CD4-positive, alpha-beta T cell treated with Interferon gamma for 1 hour (primary cell): ENCODE measurements at regions not wholly inside any gene's neighbourhood (a gene's known extent, or its start where the extent isn't known, plus 50 kb on each side); places are given as distances from the start of the nearest gene placed in this dataset.

Experiments
- DNase-seq: peaks from one replicate; pipeline ENCODE4 v3.0.0-alpha.2; 2020

DNA sequence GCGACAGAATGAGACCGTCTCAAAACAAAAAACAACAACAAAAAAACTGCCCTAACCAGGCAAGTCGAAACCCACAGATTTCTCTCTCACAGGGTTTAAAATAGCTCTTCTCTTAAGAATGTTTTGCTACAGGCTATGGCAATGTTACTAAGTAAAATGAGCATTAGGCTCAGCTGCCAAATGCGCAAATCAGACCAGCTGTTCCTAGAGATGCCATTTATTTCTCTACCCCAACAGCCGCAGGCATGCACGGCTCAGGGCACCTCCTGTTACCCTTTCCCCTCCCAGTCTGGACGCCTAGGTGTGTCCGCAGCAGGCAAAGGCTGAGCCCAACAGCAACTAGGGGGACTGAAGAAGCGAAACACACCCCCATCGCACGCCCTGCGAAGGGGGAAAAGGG, 168.3 kb upstream of the MBL2 start:
- DNase-seq = no peak

DNA sequence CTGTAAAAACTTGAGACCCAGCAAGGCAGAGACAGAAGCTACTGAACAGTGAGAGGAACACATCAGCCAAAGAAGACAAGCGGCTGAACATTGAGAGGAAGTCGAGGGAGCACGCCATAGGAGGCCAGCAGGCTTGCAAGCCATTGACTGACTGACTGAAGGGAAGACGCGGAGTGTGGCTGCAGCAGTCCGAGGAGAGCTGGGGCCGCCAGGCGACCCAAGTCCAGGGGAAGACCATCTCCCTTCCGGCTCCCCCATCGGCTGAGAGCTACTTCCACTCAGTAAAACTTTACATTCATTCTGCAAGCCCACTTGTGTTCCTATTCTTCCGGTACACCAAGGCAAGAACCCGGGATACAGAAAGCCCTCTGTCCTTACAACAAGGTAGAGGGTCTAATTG, 167.3 kb upstream of the MBL2 start:
- no peak for DNase-seq

DNA sequence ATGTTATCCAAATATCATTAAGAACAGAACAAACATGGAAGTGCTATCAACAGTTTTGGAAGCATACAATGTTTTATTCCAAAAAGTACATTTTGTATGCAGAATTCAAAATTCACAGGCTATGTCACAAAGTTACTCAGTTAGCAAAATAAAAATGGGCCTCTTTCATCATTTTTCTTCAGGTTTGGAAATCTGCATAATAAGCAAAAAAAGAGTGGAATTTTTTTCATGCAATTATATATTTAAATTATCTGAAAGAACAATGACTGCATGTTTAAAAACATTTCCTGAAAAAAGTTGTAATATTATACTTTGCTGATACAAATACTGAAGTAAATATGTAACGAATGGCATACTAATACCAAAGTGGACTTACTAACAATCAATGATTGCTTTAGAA, 161.2 kb upstream of the MBL2 start:
- DNase-seq = no peak

DNA sequence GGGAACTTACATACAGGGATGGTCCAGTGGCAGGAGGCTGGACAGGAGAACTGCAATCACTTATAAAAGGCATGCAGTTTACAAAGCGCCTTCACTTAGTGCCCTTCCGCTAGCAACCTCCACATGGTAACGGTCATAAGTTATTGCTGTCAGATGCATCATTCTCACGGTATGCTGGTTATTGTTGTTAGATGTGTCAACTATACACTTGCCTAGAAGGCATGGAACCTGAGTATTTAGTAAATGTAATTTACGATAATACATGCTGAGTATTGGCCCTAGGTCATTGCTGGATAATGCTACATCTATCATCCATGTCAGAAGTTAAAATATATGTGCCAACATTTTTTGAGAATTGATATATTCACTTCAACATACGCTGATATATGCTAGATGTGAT, 155.1 kb upstream of the MBL2 start:
- DNase-seq = no peak

DNA sequence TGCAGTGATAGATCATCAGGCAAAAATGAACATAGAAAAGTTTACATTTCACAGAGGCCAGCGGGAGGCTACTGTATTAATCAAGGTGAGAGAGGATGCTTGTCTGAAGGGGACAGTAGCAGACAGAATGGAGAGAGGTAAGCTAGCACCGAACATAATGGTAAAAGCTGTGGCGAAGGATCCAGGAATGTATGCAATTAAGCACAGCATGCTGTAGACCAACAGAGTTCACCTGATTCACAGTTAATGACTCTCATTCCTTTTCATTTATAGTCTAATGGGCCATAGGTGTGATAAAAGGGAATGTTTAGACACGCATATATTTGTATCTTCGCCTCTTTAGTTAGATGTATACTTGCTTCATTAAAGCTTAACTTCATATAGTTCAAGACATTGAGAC, 150.9 kb upstream of the MBL2 start:
- no peak for DNase-seq

DNA sequence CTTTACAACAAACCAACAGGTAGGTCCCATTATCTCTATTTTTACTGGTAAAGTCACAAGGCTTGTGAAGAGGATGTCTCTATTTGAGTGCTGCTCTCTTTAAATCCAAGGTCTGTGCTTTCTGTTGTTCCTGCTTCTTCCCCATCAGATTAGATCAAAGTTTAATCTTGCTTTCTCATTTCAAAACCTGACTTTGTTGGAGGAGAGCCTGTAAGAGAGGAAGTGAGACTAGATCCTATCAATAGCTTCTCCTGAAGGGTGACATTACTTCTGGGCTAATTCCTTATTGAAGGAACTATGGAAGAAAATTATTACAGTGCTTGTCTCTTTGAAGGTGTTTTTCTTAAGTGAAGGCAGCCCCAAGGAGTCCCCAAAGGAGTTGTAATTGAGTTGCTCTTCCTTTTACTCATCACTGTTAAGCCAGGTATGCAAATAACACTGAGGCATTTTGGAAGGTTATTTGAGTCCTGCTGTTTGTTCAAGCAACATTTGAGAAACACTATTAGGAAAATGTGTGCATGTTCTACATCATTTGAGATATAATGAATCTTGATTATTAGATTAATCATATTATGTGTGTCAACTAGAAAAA, 146.2 kb upstream of the MBL2 start:
- DNase-seq = no peak

DNA sequence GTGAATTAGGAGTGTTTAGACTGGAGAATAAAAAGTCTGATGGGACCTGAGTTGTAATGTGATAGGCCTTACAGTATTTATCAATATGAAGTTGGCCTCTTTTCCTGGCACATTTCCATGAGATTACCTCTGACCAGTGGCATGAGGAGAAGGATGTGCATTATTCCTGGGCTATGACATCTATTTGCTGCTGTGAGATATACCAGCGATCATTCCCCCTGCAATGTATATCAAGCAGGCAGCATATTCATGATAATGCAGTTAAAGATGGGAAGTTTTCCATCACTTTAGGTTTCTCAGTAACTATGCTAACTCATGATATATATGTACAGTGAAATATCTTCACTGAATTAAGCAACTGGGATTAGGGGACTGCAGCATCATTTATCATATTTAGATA, 142.8 kb upstream of the MBL2 start:
- DNase-seq = no peak

DNA sequence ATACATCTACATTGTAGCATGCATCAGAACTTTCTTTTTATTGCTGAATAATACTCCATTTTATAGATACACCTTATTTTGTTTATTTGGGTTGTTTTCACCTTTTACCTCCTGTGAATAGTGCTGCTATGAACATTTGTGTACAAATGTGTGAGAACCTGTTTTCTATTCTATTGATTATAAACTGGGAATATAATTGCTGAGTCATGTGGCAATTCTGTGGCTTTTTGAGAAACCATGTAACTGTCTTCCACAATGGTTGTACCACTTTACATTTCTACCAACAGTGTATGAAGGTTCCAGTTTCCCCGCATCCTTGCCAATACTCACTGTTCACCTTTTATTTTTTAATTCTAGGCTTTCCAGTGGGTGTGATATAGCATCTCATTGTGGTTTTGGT, 138.6 kb upstream of the MBL2 start:
- no peak for DNase-seq

DNA sequence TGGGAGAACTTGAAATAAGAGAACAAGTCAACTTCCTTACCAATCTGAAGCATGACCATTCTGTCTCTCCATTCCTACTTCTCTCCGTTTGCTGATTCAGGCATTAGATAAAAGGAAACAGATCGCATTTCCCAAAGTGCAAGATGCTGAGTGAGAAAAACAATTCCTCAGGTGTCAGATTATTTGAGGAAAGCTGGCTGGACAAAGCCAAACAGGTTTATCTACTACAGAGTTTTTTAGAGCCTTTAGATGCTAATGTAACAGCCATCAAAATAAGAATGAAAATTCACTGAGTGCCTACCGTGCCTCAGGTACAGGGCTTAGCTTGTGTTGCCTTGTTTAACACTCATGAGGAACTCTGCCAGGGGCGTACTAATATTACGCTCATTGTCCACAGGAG, 135.9 kb upstream of the MBL2 start:
- no peak for DNase-seq

DNA sequence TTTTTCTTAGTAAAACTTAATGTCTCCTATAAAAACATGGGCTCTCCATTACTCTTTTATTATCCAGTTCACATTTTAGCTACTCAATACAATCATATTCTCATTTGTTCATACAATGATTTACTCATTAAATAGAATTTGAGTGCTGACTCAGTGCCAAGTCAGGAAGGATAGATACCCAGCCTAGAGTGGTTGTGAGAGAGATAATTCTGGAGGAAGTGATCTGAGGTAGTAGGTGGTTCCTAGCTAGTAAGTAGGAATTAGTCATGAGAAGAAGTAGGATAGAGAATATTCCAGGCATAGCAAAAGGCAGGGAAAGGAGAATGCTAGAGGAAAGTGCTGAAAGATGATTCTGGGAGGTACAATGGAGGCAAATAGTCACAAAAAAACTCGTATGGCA, 133.5 kb upstream of the MBL2 start:
- no peak for DNase-seq

DNA sequence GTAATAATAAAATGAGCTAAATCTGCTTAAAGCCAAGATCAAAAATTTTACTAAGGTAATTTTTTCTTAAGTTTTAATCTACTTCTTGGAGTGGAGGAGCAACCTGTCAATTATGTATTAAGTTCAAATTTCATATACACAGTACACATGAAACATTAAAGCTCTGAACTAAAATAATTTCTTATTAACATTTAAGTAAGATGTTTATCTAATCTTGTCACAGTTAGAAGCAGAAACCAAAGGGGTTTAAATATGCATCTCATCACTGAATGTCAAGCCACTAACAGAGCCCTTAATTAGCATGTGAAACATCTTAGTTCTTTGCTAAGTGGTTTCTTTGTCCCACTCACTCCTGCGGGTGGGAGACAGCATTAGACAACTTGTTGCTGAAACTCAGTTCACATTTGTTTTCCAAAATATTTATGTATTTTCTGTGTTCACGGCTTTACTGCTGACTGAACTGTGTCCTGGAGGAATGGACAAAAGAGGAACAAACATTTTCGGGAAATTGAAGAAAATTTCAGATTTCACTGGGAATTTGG, 130.9 kb upstream of the MBL2 start:
- DNase-seq = no peak

DNA sequence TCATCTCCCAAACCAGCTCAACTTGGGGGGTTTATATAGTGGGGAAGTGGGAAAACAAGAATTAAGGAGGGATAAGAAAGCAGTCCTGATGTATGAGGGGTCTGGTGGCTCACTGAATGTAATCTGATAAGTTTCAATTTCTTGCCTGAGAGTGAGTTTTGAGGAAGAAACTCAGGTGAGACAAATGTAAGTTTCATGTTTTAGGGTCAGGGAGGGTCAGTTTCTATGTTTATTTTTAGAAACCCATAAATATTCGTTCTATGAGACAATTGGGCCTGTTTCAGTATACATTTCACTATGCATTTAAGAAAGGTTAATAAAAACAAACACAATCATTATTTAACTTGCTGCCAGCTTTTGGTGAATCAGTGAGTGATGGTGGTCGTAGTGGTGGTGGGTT, 128.0 kb upstream of the MBL2 start:
- DNase-seq = no peak

DNA sequence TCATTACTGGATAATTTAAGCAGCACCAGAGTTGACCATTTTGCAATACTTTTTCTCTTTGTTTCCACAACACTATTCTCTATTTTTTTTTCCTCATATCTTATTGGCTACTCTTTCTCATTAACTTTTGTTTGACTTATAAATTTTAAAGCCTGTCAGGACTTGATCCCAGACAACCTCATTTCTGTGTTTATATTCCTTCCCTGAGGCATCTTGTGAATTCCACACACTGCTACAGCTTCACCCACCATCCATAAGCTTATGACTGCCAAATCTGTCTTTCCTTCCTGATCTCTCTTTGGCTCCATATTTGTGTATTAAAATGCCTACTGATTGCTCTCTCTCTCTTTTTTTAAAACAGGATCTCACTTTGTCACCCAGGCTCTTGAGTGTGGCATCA, 124.6 kb upstream of the MBL2 start:
- no peak for DNase-seq

DNA sequence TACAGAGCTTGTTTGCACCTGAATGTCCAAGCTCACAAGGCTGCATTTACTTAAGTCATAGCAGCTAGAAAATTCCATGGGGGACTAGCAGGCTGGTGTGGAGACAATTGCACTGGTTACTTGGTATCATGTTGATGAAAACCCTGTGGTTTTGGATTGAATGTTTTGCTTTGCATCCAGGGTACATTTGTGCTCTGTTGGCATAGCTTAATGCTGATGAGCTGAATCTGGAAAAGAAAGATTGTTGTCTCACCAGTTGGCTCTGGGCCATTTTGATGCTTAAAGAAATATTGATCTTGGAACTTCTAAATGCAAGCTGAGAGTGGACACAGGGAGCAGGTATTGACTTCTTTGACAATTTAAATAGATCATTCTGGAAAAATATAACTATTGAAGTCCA, 122.5 kb upstream of the MBL2 start:
- DNase-seq = no peak

DNA sequence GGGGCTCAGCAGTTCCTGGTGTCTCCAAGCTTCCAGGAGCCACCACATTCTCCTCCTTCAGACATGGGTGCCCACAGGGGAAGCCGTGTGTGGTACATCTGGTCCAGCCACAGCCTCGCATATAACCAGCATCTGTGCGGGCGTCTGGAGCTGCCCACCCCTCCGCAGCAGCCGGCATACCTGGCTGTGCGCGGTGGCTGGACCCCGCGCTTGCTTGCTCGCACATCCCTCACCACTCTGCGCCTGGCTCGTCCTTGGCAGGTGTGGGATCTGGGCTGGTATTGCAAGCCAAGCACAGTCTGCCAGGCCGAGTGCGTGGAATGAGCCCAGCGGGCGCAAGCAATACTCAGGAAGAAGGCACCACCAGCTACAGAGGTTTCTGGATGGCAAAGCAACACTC, 117.7 kb upstream of the MBL2 start:
- DNase-seq = no peak

DNA sequence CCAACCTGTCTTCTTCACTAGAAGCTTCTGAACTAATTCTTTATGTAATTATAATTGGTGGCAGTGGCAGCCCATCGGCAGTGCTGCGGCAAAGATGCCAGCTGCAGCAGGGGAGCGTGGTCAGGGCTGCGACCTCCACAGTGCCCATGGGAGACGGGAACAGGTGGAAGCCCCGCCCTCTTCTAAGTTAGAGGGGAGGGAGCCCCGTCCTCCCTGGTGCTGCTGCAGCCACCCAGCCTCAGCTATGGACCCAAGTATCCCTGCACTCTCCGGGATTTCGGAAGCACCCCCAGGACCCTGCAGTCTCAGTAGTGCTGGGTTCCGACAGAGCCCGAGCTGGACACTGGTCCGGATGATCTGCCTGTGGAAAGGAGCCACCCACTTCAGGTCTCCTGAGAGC, 117.0 kb upstream of the MBL2 start:
- no peak for DNase-seq

DNA sequence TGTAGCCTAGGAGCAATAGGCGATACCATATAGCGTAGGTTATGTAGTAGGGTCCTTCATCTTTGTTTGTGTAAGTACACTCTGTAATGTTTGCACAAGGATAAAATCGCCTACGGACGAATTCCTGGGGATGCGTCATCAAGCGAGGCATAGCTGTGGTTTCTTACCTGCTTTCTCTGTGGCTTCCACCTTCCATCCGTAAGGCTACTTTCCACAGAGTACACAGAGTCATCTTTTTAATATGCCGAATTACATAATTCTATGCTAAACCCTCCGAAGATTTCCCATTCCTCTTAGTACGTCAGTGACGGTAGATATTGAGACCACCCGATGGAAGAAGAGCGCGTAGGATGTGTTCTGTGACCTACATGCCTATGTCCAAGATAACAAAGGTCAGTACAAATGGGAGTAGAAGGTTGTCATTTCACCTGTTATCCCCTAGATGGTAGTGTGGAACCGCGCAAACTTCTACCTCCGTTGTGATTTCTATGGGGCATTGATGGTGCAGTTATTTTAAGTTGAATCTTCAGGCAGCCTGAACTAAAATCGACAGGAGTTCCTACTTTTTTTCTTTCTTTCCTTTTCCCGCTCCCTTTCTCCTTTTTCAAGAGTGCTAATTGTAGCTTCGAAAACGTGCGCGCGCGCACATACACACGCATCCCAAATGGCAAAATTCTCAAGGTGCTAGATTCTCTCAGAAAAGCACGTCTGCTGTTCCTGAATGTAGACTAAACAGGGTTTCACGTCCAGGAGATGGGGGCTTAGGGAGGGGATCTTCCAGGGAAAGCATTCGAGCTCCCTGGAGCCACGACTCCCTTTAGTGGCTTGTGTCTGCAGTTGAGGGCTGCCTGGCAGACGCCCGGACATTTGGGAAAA, 111.7 kb upstream of the MBL2 start:
- no peak for DNase-seq

DNA sequence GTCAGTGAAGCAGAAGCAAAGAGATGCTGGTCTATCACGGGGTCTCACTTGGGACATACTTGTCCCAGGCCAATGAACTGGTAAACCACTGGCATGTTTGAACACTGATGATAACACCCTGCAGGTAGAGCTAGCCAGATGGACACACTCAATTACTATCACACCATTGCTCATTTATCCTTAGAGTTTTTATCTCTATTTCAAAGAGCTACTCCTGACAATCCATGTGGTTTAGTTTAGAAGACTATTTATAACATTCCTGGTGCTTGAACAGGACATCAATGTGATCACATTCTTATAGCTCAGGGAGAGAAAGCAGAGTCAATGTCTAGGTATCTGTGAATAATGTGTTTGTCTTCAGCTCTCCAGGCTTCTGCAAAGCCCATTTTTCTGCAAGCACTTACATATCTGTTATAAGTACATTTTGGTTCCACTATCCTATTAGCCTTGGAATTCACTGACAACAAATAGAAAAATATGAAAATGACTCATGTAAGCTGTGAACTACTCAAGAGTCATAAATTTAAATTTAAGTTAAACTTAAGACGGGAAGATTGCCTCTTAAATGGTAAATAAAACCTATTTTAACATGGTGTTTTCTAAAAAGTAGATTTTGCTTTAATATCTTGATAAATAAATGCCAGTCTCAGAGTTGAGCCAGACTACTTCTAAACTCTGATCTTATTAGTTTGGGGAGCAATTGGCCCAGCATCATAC, 106.7 kb upstream of the MBL2 start:
- DNase-seq = no peak

DNA sequence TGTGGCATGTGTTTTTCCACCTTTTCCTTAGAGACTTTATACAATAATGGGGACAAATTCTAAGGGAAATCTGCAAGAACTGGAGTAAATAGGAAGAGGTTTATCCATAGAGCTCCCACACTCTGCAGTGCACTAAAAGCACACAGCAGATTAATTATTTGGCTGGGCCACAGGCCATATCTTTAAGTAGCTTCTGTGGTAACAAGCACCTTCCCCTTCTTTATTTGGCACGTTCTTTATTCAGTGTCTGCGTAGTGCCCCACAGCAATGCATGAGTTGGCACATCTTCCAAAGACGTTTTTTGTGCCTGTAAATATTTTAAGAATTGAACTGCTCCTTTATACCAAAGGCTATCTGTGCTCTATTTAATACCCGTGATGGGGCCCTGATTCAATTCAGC, 104.9 kb upstream of the MBL2 start:
- DNase-seq = no peak

DNA sequence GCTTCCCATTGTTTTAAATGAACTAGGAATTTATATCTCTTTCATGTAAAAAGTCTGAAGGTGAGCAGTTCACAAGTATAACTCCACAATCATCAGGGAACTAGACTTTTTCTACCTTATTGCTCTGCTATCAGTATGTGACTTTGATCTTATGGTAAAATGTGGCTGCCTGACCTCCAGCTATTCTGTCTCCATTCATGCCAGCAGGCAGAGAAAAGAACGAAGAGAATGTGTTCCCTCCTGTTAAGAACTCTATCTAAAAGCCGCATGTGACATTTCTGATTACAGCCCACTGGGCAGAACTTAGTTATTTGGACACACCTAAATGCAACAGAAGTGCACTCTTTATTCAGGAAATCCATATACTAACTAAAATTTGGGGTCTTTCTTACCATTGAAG, 102.8 kb upstream of the MBL2 start:
- DNase-seq = no peak

DNA sequence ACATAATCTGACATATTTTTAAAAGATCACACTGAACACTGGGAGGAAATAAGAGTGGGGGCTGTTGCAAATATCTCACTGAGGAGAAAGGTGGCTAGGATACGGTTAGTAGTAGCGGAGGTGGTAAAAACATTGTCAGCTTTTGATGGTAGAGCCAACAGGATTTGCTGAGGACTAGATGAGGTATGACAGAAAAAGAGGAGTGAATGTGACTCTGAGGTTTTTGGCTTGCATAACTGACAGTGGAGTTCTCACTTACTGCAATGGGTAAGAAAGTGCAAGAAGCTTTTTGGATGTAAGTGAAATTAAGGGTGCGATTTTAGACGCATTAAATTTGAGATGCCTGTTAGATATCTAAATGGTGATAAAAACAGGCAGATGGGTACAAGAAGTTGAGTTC, 102.0 kb upstream of the MBL2 start:
- DNase-seq = no peak

DNA sequence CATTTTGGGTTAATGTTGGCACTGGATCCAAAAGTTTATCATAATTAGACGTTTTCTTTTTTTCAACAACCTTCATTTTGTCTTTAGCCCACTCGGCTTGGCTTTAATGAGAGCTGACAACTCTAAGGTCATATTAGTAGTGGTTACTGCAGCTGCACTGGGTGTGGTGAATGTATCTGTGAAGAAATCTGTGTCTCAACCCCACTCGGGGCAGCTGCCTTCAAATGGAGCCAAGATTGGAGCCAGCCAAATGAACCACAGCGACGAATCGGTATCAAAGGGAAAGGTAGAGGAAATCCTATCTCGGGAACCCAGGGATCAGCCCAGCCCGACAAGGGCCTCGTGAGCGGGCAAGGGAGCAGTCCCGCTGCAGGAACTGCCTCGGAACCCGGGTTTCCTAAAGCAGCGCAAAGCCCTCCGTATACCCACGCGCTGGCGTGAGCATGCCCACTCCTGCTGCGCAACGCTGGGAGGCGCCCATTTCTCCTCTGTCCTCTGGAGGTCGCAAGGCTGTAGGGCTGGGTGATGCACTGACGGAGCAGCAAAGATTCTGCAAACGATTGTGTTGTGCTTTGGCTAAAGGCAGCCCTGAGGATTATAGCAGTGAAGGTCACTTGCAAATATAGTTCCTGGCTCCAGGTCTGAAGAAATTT, 98.7 kb upstream of the MBL2 start:
- no peak for DNase-seq

DNA sequence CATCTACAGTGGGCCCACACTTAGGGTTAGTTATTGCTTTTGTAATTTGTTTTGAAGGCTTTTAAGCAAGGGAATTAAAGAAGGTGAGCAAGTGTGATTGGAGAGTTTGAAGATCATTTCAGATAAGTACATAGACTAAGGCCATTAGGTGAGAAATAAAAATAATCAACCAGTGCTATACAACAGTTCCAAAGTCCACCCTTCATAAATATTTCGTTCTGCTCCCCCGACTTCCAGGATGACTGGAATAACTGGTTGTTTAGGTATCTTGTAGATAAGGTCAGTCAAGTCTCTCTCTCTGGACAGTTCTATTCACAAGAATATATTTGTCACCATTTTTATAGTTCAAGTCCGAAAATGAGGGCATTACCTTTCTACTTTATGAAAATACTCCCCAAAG, 98.0 kb upstream of the MBL2 start:
- DNase-seq = no peak

DNA sequence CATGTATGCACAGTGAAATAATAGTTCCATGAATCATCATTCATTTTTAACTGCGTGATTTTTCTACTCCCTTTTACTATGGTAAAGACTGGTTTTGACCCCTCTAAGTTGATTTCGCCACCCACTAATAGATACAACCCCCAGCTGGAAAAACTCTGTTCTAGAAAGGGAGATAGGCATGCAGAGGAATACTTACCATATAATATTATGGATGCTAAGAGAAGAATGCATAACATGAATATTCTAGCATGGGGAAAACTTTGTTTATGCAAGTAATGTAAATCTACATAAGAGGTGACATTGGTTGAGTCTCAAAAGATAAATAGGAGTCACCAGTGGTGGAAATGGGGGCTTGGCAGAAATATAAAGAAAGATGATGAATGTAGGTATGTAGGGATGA, 97.3 kb upstream of the MBL2 start:
- DNase-seq = no peak
